CD4-positive, alpha-beta T cell (primary cell): ENCODE measurements at regions not wholly inside any gene's neighbourhood (a gene's known extent, or its start where the extent isn't known, plus 50 kb on each side); places are given as distances from the start of the nearest gene placed in this dataset.

ENCODE experiments used
- ATAC-seq: fragments of 200-7000 bp; cut with Tn5 transposase; one replicate; pipeline ENCODE4 v1.10.0; 2022; ENCODE audit warnings: mild to moderate bottlenecking; ENCODE audit not compliant: poor library complexity
- CTCF ChIA-PET: fragments of 350-600 bp; sonication (Branson Sonifier 250); formaldehyde crosslinking; loops from one replicate; lab custom pipeline; 2021; ENCODE audit warnings: antibody characterized with exemption, inconsistent platforms; lab: Charles Lee
- POLR2A ChIA-PET: fragments of 350-600 bp; sonication (Branson Sonifier 250); formaldehyde crosslinking; loops from one replicate; lab custom pipeline; 2021; ENCODE audit warnings: antibody characterized with exemption, inconsistent platforms; lab: Charles Lee
- DNase-seq, 14 experiments: peaks; one replicate each; pipeline ENCODE4 v3.0.0-alpha.2; 2013 to 2020; ENCODE audit warnings: mixed read lengths in 2 of 14
- H3K27ac ChIP-seq, 2 donors: one replicate each; pipeline versions ENCODE4 v1.5.1 to v1.7.0; 2013; ENCODE audit warnings: low read length in 2 of 2, low read depth in 1 of 2, mild to moderate bottlenecking in 1 of 2
- H3K27me3 ChIP-seq, 2 experiments: 1 replicate in 1 of 2; 2 replicates in 1 of 2; pipeline versions ENCODE4 v1.6.1 to v1.7.0; 2013; ENCODE audit warnings: low read length in 2 of 2, control low read depth in 1 of 2, mild to moderate bottlenecking in 1 of 2, moderate library complexity in 1 of 2; ENCODE audit not compliant: insufficient read depth in 2 of 2, control insufficient read depth in 1 of 2
- H3K36me3 ChIP-seq: one replicate; pipeline ENCODE4 v1.6.1; 2013; ENCODE audit warnings: low read length, control low read depth; ENCODE audit not compliant: insufficient read depth
- H3K4me1 ChIP-seq: one replicate; pipeline ENCODE4 v1.6.1; 2013; ENCODE audit warnings: low read length, control low read depth; ENCODE audit not compliant: insufficient read depth
- H3K4me3 ChIP-seq: one replicate; pipeline ENCODE4 v1.5.1; 2013; ENCODE audit warnings: mild to moderate bottlenecking, low read length, moderate library complexity
- H3K9me3 ChIP-seq, 2 experiments: 1 replicate in 1 of 2; 2 replicates in 1 of 2; pipeline versions ENCODE4 v1.6.1 to v1.7.0; 2013; ENCODE audit warnings: low read length in 2 of 2, mild to moderate bottlenecking in 2 of 2, control low read depth in 1 of 2, moderate library complexity in 1 of 2; ENCODE audit not compliant: control insufficient read depth in 1 of 2, insufficient read depth in 1 of 2
- H3K27ac Mint-ChIP-seq: one replicate; pipeline ENCODE4 v1.8.0; 2020; ENCODE audit warnings: mixed read lengths
- H3K27me3 Mint-ChIP-seq: one replicate; pipeline ENCODE4 v1.8.0; 2021; ENCODE audit warnings: mixed read lengths
- H3K36me3 Mint-ChIP-seq: one replicate; pipeline ENCODE4 v1.8.0; 2021; ENCODE audit warnings: low read depth, mixed read lengths
- H3K4me1 Mint-ChIP-seq: one replicate; pipeline ENCODE4 v1.8.0; 2021; ENCODE audit warnings: low read depth, mixed read lengths
- H3K4me3 Mint-ChIP-seq: one replicate; pipeline ENCODE4 v1.8.0; 2020; ENCODE audit warnings: mild to moderate bottlenecking, mixed read lengths
- H3K9me3 Mint-ChIP-seq: one replicate; pipeline ENCODE4 v1.8.0; 2020; ENCODE audit warnings: mixed read lengths
- intact Hi-C, 2 experiments: fragments of 100-400 bp; cut with DNase I in 1 of 2; cut with micrococcal nuclease in 1 of 2; formaldehyde crosslinking; loops; one replicate each; pipeline versions ENCODE4 v1.15.1 to v1.9.0; 2023 to 2025; cut with DNase I, micrococcal nuclease
- TF ChIP-seq, protein P1 (sequence below): fragments of 200-600 bp; IDR thresholded peaks from one replicate; pipeline ENCODE4 v1.8.0; 2022; ENCODE audit warnings: antibody characterized with exemption, mild to moderate bottlenecking

GRCh38 chr1:38424677-38425076 is 378.1 kb upstream of the POU3F1 start:
- Histone ChIP-seq H3K4me1 (no peaks in the 10 kb centered on the region), H3K4me3 (no peak overlapping the region), H3K36me3 (no peaks in the 10 kb centered on the region), H3K27me3 (peaks cover 0 to 3% of the 10 kb centered on the region in 2 experiments), H3K9me3 (no peaks in the 10 kb centered on the region), H3K27ac (no peak overlapping the region)
- POLR2A ChIA-PET, result no interaction called here
- CTCF ChIA-PET, result no interaction called here
- Mint-ChIP-seq H3K4me3 (no peak overlapping the region), H3K27ac (no peak overlapping the region), H3K4me1 (no peaks in the 10 kb centered on the region), H3K36me3 (no peaks in the 10 kb centered on the region), H3K9me3 (peaks cover 3% of the 10 kb centered on the region), H3K27me3 (peaks cover 15% of the 10 kb centered on the region)
- ATAC-seq (no peak), DNase-seq (no peak)
- TF ChIP-seq, protein P1, sequence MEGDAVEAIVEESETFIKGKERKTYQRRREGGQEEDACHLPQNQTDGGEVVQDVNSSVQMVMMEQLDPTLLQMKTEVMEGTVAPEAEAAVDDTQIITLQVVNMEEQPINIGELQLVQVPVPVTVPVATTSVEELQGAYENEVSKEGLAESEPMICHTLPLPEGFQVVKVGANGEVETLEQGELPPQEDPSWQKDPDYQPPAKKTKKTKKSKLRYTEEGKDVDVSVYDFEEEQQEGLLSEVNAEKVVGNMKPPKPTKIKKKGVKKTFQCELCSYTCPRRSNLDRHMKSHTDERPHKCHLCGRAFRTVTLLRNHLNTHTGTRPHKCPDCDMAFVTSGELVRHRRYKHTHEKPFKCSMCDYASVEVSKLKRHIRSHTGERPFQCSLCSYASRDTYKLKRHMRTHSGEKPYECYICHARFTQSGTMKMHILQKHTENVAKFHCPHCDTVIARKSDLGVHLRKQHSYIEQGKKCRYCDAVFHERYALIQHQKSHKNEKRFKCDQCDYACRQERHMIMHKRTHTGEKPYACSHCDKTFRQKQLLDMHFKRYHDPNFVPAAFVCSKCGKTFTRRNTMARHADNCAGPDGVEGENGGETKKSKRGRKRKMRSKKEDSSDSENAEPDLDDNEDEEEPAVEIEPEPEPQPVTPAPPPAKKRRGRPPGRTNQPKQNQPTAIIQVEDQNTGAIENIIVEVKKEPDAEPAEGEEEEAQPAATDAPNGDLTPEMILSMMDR, result no peak
- intact Hi-C loops, result no loop called here

GRCh38 chr1:38420666-38421065 is 374.1 kb upstream of the POU3F1 start:
- ChIA-PET CTCF (interaction anchor here (1.1 kb wide), 1 partner anchor 64 kb away, joined by 3 read pairs; no protein-coding TSS in a partner anchor), POLR2A (no interaction called here)
- no peaks in the 10 kb centered on the region for H3K36me3 Mint-ChIP-seq
- Histone ChIP-seq H3K36me3 (no peaks in the 10 kb centered on the region), H3K4me1 (no peaks in the 10 kb centered on the region), H3K4me3 (no peak overlapping the region), H3K27me3 (peaks cover 0 to 3% of the 10 kb centered on the region in 2 experiments), H3K9me3 (no peaks in the 10 kb centered on the region), H3K27ac (no peak overlapping the region)
- intact Hi-C loops, result no loop called here
- no peaks in the 10 kb centered on the region for H3K4me1 Mint-ChIP-seq
- H3K4me3 Mint-ChIP-seq, result no peak overlapping the region
- TF ChIP-seq, protein P1, result no peak
- peaks cover 7% of the 10 kb centered on the region for H3K27me3 Mint-ChIP-seq
- H3K9me3 Mint-ChIP-seq, result peaks cover 3% of the 10 kb centered on the region
- no peak for DNase-seq
- ATAC-seq, result no peak
- no peak overlapping the region for H3K27ac Mint-ChIP-seq

DNA sequence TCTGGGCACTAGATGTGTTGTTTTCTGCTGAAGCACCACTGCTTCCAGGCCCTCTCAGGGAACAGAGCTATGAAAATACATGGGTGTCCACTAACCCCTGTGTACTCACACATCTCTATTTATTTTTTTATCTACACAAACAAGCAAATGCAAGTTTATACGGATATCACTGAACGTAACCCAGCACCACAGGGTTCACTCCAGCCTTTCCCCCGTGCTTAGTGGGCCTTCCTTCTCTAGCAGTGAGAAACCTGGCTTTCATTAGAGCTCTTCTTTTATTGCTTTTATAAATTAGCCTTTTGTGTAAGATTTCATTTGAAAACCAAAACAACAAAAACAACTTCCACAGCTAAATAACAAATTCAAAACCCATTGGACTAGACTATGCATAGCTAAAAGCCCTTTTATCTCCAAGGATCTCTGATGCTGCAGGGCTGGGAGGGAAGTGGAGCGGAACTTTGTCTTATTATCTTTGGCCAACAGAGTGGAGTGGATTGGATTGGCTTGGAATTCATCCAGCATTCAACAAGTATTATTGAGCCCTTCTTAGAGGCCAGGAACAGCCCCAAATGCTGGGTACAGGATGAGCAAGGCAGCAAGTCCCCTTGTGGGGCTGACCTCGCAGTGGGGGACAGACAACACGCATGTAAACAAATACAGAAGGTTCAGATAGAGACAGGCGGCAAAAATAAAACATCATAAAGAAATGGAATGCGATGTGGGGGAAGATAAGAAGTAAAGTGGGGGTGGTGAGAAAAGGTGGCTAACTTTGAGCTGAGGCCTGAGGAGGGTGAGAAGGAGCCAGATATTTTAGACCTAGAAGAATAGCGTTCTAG is 371.8 kb upstream of the POU3F1 start:
- H3K27me3 Mint-ChIP-seq, result peaks cover 4% of the 10 kb centered on the region
- H3K9me3 ChIP-seq, result peaks cover 0 to 9% of the 10 kb centered on the region in 2 experiments
- no peaks in the 10 kb centered on the region for H3K36me3 ChIP-seq
- no peak overlapping the region for H3K4me3 ChIP-seq
- intact Hi-C loops, result no loop called here
- no peak overlapping the region for H3K27ac ChIP-seq
- H3K4me3 Mint-ChIP-seq, result no peak overlapping the region
- H3K27ac Mint-ChIP-seq, result no peak overlapping the region
- ChIA-PET CTCF (no interaction called here), POLR2A (no interaction called here)
- TF ChIP-seq, protein P1, result no peak
- ATAC-seq, result no peak
- no peaks in the 10 kb centered on the region for H3K4me1 Mint-ChIP-seq
- H3K4me1 ChIP-seq, result no peaks in the 10 kb centered on the region
- peaks cover 0 to 3% of the 10 kb centered on the region in 2 experiments for H3K27me3 ChIP-seq
- no peaks in the 10 kb centered on the region for H3K36me3 Mint-ChIP-seq
- peaks cover 14% of the 10 kb centered on the region for H3K9me3 Mint-ChIP-seq
- DNase-seq, result no peak
